ENCODE measurements at regions not wholly inside any gene's neighbourhood (a gene's known extent, or its start where the extent isn't known, plus 50 kb on each side); places are given as distances from the start of the nearest gene placed in this dataset.

DNA sequence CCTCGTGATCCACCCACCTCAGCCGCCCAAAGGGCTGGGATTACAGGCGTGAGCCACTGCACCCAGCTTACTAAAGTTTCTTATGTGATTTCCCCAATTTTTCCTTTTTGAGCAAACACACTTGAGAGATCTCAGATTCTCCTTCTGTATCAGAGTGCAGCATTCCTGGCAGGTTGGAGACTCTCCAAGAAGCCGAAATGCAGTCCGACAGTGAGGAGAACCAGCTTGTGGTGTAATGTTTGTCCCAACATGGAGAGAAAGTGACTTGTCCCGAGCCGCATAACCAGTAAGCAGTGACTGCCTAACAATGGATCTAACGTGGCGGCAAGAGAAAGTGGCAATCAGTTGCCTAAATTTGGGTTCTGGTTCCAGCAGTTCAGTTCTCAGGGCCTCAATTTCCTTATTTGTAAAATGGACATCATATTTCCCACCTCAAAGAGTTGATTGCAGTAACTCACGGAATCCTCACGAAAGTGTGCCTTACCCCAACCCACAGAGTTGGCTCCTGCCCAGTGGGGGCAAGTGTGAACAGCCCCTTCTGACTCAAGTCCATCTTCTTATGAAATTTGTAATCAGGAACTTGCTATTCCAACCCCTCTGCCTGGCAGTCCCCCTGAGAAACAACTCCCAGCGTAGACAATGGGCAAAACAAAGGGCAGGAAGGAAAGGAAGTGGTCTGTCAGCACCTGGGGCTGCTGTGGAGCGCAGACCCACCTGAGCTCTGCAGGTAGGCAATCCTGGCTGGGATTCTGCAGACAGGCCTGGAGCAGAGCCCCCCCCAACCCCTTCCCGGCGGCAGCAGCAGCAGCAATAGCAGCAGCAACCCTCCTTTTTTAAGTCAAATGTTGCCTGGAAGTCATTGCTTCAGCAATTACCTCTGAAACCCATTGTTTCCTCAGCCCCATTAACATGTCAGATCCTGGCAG, 223.6 kb upstream of the POU3F1 start:
- no peak for DNase-seq (ENCODE audit: low spot score)
- in situ Hi-C loops (cut with HindIII; ENCODE audit: low sequenced_read_pairs): no loop called here

GRCh38 chr1:38268226-38268625, 221.6 kb upstream of the POU3F1 start:
- DNase-seq (ENCODE audit: low spot score): no peak
- in situ Hi-C loops (cut with HindIII; ENCODE audit: low sequenced_read_pairs): no loop called here

DNA sequence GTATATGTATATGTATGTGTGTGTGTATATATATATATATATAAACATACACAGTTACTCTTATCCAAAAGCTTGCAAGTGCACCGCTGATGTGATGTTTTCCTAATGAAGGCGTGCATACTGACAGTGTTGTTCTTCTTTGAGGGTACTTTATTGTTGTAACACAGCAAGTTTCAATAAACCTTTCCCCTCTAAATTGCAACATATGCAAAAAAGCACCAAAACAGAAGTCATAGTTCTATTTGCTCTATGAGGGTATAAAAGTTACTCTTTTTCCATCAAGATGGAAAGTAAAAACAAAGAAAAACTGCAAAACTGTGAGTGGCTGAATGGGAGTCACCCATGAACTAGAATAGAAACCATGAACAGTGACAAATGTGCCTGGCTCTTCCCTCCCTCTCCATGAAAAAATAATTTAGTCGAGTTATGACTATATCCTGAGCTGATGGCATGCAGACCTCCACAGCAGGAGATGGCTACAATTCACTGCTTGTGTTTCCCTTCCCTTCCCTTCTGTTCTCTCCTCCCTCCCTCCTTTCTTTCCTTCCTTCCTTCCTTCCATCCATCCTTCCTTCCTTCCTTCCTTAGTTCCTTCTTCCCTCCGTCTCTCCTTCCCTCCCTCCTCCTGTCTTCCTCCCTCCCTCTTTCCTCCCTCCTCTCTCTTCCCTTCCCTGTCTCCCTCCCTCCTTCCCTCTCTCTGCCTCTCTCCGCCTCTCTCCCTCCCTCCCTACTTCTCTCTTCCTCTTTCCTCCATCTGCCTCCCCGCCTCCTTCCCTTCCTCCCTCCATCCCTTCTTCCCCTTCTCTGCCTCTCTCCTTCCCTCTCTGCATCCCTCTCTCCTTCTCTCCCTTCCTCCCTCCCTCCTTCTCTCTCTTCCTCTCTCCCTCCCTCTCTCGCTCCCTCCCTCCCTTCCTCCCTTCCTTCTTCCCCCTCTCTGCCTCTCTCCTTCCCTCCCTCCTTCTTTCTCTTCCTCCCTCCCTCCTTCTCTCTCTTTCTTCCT, 220.7 kb upstream of the POU3F1 start:
- DNase-seq (ENCODE audit: low spot score): no peak
- in situ Hi-C loops (cut with HindIII; ENCODE audit: low sequenced_read_pairs): no loop called here

DNA sequence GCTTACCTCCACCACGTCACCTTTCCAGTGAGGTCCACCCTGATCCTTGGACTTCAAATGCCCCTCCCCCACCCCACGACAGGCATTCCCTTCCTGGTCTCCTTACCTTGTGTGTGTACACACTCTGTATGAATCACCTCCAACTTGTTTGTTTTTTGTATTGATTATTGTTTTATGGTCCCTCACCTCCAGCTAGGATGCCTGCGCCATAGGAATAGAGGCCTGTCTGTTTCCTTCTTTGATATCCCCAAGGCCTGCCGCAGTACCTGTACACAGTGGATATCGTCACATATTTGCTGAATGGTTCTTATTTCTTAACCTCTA, 219.6 kb upstream of the POU3F1 start:
- DNase-seq (ENCODE audit: low spot score): no peak
- in situ Hi-C loops (cut with HindIII; ENCODE audit: low sequenced_read_pairs): no loop called here

DNA sequence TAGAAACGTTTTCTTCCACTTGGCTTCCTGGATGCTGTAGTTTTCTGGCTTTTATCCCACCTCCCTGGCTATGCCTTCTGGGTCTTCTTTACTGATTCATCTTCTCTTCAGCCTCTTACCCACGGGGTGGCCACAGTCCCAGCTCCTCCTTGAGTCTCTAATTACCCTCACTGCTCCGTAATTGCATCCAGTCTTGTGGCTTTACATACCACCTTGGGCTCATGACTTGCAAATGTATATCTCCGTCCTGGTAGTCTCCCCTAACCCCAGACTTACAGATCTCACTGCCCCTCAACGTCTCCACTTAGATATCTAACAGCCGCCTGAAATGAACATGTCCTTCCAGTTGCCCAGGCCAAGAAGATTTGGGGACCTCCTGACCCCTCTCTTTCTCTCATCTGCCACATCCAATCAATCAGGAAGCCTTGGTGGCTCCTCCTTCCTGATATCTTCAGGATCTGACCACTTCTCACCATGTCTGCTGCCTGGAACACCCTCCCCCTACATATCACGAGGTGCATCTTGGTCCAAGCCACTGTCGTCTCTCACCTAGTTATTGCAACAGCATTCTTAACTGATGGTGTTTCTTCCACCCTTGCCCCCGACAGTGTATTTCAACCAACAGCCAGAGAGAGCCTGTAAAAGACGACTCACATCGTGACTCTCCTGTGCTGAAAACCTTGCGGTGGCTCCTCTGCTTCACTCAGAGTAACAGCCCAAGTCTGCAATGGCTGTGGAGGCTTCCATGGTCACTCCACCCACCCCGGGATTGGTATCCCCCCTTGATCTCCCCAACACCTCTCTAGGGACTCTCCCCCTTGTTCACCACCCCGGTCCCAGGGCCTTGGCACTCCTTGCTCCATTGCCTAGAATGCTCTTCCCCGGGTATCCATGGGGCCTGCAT, 219.0 kb upstream of the POU3F1 start:
- DNase-seq (ENCODE audit: low spot score): no peak
- in situ Hi-C loops (cut with HindIII; ENCODE audit: low sequenced_read_pairs): no loop called here

GRCh38 chr1:38263438-38263837, 216.8 kb upstream of the POU3F1 start:
- in situ Hi-C loops (cut with HindIII; ENCODE audit: low sequenced_read_pairs): no loop called here
- DNase-seq (ENCODE audit: low spot score): no peak

DNA sequence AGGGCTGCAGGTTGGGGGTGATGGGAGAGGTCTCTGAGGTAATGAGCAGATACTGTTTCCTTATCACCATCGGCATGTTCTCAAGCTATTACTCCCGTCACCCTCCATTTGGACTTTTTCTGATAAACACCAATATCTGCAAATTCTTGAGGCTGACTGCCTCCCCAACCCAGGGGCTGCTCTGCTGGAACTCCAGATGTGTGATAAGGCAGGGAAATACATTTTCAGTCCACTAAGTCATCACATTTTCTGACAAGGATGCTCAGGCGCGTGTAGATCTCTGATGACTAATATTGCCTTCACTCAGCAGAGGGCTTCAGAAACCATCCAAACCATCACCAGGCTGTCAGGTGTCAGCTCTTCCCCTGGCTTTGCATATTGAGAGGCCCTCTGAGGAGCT, 215.0 kb upstream of the POU3F1 start:
- in situ Hi-C loops (cut with HindIII; ENCODE audit: low sequenced_read_pairs): no loop called here
- DNase-seq (ENCODE audit: low spot score): no peak

GRCh38 chr1:38258085-38258627, 211.6 kb upstream of the POU3F1 start:
- in situ Hi-C loops (cut with HindIII; ENCODE audit: low sequenced_read_pairs): no loop called here
- no peak for DNase-seq (ENCODE audit: low spot score)

GRCh38 chr1:38257374-38257773, 210.8 kb upstream of the POU3F1 start:
- in situ Hi-C loops (cut with HindIII; ENCODE audit: low sequenced_read_pairs): no loop called here
- no peak for DNase-seq (ENCODE audit: low spot score)

GRCh38 chr1:38256072-38256471, 209.5 kb upstream of the POU3F1 start:
- in situ Hi-C loops (cut with HindIII; ENCODE audit: low sequenced_read_pairs): no loop called here

DNA sequence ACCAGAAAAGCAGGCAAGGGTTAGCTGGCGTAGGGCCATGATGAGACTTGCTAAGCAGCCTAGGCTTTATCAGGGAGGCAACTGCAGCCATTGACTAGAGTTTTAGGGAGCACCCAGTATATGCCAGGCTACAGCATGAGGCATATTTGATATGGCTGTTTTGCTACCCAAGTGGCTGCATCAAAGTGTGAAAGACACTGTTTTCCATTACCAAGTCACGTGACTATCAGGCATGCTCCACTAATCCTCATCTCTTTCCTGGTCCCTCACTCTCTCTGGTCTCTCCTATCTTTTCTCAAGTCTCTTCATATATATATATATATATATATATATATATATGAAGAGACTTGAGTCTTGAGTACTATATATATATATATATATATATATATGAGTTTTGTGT, 206.7 kb upstream of the POU3F1 start:
- DNase-seq (ENCODE audit: low spot score): no peak
- in situ Hi-C loops (cut with HindIII; ENCODE audit: low sequenced_read_pairs): no loop called here

More at GRCh38 chr1:38256072-38256471, 209.5 kb upstream of the POU3F1 start:
- no peak for DNase-seq (ENCODE audit: low spot score)

- DNase-seq (ENCODE audit: low spot score): no peak
- in situ Hi-C loops (cut with HindIII; ENCODE audit: low sequenced_read_pairs): no loop called here
These were observed 203.8 kb upstream of the POU3F1 start for GRCh38 chr1:38250356-38250755.

DNA sequence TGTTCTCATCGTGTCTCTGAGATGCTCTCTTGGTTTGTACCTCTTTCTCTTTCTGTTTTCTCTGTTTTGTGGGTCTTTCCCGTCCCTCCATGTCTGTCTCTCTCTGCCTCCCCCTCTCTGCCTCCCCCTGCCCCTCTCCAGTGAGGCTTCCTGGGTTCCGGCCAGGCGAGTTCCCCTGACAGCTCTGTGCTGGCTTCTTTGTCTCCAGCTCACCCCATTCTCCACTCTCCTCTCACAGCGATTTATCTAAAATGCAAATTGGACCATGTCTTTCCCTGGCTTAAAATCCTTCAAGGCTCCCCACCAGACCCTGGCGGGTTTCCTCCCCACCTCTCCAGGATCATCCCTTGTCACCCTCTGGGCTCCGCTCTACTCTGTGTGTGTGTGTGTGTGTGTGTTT, 202.4 kb upstream of the POU3F1 start:
- no peak for DNase-seq (ENCODE audit: low spot score)
- in situ Hi-C loops (cut with HindIII; ENCODE audit: low sequenced_read_pairs): no loop called here

DNA sequence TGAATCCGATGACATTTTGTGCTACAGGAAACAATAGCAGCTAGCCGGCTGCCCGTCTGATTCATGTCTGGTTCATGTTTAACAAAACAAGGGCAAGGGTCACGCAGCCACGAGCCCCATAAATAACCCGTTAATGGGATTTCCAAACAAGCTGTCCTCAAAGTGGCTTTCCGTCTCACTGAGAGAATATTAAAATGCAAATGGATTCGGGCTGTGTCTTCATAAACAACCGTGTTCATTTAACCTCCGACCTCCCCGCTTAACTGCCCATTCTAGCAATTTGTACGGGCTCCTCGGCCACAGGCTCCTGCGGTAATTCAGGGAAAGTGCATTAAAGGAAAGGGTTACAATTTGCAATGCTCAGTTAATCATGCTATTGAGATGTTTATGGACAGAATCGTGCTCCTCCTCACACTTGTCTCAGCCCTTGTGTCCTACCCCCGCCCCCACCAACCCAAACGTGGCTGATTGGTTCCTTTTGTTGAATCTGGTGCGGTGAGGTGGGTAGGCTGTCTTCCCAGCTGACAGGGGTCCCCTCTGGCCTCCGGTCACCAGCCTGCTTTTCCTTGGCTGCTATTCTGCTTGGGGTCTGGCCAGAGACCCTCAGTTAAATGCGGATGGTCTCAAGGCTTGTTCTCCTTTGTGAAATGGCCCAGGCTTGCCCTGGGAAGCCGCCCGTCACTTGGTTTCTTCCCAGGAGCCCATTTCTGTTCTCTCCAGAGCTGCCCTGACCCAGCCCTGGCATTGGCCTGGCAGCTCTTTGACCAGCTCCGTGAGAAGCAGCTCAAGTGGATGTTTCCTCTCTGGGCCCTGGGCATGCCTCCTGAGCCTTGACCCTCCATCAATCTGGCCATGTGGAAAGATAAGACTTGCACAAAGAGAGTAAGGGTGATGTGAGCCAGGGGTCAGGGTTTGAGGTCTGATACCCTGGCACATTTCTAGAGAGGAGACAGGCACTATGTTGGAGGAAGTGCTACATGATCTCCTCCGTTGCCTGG, 200.7 kb upstream of the POU3F1 start:
- in situ Hi-C loops (cut with HindIII; ENCODE audit: low sequenced_read_pairs): no loop called here
- no peak for DNase-seq (ENCODE audit: low spot score)

DNA sequence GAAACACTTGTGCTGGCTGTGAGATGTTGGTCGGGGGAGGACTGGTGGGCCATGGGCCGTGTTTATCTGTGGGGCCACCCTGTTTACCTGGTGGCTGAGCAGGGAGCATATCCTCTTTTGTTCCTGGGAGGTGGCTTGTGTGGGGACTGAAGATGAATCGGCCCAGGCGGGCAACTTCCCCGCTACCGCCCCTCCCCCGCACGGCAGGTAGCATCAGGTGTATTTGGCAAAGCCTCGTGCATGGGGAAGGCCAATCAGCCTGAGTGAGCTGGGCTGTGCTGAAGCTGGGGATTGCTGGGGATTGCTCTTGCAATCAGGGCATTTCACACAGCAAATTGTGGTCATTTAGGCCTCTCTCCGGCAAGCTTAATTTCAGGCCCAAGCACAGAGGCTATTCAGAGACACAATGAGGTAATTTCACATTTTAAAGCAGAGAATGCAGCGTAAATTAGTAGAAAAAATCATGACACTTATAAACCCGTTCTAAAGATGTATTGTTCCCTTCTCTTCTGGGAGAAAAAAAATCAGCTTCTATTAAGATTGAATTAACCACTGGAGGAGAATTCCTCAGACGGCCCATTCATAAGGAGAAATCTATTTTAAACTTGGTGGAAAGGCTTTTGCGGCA, 197.7 kb upstream of the POU3F1 start:
- in situ Hi-C loops (cut with HindIII; ENCODE audit: low sequenced_read_pairs): no loop called here
- DNase-seq (ENCODE audit: low spot score): no peak

DNA sequence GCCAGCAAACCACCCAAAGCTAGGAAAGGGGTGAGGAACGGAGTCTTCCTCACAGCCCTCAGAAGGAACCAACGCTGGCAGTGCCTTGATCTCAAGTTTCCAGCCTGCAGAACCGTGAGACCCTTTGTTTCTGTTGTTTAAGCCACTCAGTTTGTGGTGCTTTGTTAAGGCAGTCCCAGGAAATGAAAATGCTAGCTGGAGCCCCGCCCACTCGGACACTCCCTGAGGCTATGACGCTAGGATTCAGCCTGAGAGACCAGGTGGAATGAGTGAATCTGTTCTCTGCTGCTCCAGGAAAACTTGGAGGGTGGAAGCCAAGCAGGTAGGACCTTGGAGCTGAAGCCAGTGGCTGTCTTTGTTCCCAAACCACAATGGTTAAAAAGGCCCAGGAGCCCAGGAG, 196.5 kb upstream of the POU3F1 start:
- in situ Hi-C loops (cut with HindIII; ENCODE audit: low sequenced_read_pairs): no loop called here
- no peak for DNase-seq (ENCODE audit: low spot score)

GRCh38 chr1:38242506-38242905, 195.9 kb upstream of the POU3F1 start:
- in situ Hi-C loops (cut with HindIII; ENCODE audit: low sequenced_read_pairs): no loop called here
- DNase-seq (ENCODE audit: low spot score): no peak
